ENCODE measurements at regions not wholly inside any gene's neighbourhood (a gene's known extent, or its start where the extent isn't known, plus 50 kb on each side); places are given as distances from the start of the nearest gene placed in this dataset.

DNA sequence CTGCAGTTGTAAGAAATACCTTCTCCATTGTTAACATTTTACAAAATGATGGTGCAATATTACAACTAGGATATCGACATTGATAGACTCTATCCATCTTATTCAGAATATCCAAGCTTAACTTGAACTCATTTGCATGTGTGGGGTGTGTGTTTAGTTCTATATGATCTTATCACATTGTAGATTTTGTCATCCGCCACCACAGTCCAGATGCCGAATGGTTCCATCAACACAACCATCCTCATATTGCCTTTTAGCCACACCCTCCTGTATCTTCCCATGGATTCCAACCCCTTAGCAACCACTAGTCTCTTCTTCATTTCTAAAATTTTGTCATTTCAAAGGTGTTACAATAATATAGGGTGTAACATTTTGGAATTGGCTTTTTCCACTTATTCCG is 452.9 kb upstream of the AKR1E2 start:
- 88% methylated on average over 4 of the region's 4 CpGs for WGBS (ENCODE audit: low lambda C conversion rate, missing lambda C conversion rate)
- H3K4me1 ChIP-seq (ENCODE audit: insufficient read depth): no peaks in the 10 kb centered on the region
- H3K79me2 ChIP-seq: no peaks in the 10 kb centered on the region
- H3K36me3 ChIP-seq (replicated peaks; ENCODE audit: insufficient read depth, low read depth): no peaks in the 10 kb centered on the region
- H3K4me3 ChIP-seq: no peak overlapping the region
- no peak overlapping the region for H2AFZ ChIP-seq
- DNase-seq (ENCODE audit: low spot score): no peak
- no peak overlapping the region for H3K27ac ChIP-seq
- no peaks in the 10 kb centered on the region for H3K27me3 ChIP-seq
- no peaks in the 10 kb centered on the region for H4K20me1 ChIP-seq (ENCODE audit: insufficient read depth, poor library complexity, severe bottlenecking)
- TF ChIP-seq EZH2phosphoT487 (IDR thresholded peaks at IDR 0.05; ENCODE audit: low read depth, severe bottlenecking, unreplicated experiment) (no peak), EZH2 (IDR thresholded peaks at IDR 0.05; ENCODE audit: borderline replicate concordance) (no peak), CTCF (IDR thresholded peaks at IDR 0.05; ENCODE audit: poor library complexity) (no peak)
- H3K9me2 ChIP-seq (replicated peaks; ENCODE audit: insufficient read depth): no peaks in the 10 kb centered on the region
- no peak overlapping the region for H3K4me2 ChIP-seq
- H3K9me3 ChIP-seq (ENCODE audit: low read depth): no peaks in the 10 kb centered on the region

GRCh38 chr10:4372601-4373000 is 453.4 kb upstream of the AKR1E2 start:
- WGBS (ENCODE audit: low lambda C conversion rate, missing lambda C conversion rate): 58% methylated on average over 6 of the region's 6 CpGs
- no peak for TF ChIP-seq CTCF (IDR thresholded peaks at IDR 0.05; ENCODE audit: poor library complexity)
- no peak for TF ChIP-seq EZH2phosphoT487 (IDR thresholded peaks at IDR 0.05; ENCODE audit: low read depth, severe bottlenecking, unreplicated experiment)
- no peak for TF ChIP-seq EZH2 (IDR thresholded peaks at IDR 0.05; ENCODE audit: borderline replicate concordance)
- Histone ChIP-seq H4K20me1 (ENCODE audit: insufficient read depth, poor library complexity, severe bottlenecking) (no peaks in the 10 kb centered on the region), H3K9me3 (ENCODE audit: low read depth) (no peaks in the 10 kb centered on the region), H3K4me2 (no peak overlapping the region), H3K36me3 (replicated peaks; ENCODE audit: insufficient read depth, low read depth) (no peaks in the 10 kb centered on the region), H2AFZ (no peak overlapping the region), H3K27me3 (no peaks in the 10 kb centered on the region), H3K4me3 (no peak overlapping the region), H3K4me1 (ENCODE audit: insufficient read depth) (no peaks in the 10 kb centered on the region), H3K79me2 (no peaks in the 10 kb centered on the region), H3K27ac (no peak overlapping the region), H3K9me2 (replicated peaks; ENCODE audit: insufficient read depth) (no peaks in the 10 kb centered on the region)
- DNase-seq (ENCODE audit: low spot score): peak; percentile 31

GRCh38 chr10:4371691-4372295 is 454.2 kb upstream of the AKR1E2 start:
- no peaks in the 10 kb centered on the region for H3K9me2 ChIP-seq (replicated peaks; ENCODE audit: insufficient read depth)
- no peak for DNase-seq (ENCODE audit: low spot score)
- no peaks in the 10 kb centered on the region for H3K36me3 ChIP-seq (replicated peaks; ENCODE audit: insufficient read depth, low read depth)
- no peak overlapping the region for H3K4me2 ChIP-seq
- H3K4me3 ChIP-seq: no peak overlapping the region
- no peaks in the 10 kb centered on the region for H3K79me2 ChIP-seq
- H2AFZ ChIP-seq: no peak overlapping the region
- H3K9me3 ChIP-seq (ENCODE audit: low read depth): no peaks in the 10 kb centered on the region
- no peaks in the 10 kb centered on the region for H3K27me3 ChIP-seq
- WGBS (ENCODE audit: low lambda C conversion rate, missing lambda C conversion rate): 70% methylated on average over 4 of the region's 4 CpGs
- H3K4me1 ChIP-seq (ENCODE audit: insufficient read depth): no peaks in the 10 kb centered on the region
- H4K20me1 ChIP-seq (ENCODE audit: insufficient read depth, poor library complexity, severe bottlenecking): no peaks in the 10 kb centered on the region
- TF ChIP-seq EZH2 (IDR thresholded peaks at IDR 0.05; ENCODE audit: borderline replicate concordance) (no peak), CTCF (IDR thresholded peaks at IDR 0.05; ENCODE audit: poor library complexity) (no peak), EZH2phosphoT487 (IDR thresholded peaks at IDR 0.05; ENCODE audit: low read depth, severe bottlenecking, unreplicated experiment) (no peak)
- no peak overlapping the region for H3K27ac ChIP-seq
